ENCODE measurements at regions not wholly inside any gene's neighbourhood (a gene's known extent, or its start where the extent isn't known, plus 50 kb on each side); places are given as distances from the start of the nearest gene placed in this dataset.

- TF ChIP-seq POLR2A (IDR thresholded peaks at IDR 0.05) (no peak), POLR2AphosphoS5 (IDR thresholded peaks at IDR 0.05) (no peak)
Measured at GRCh38 chr11:116535120-116535519, 237.7 kb downstream of the BUD13 start.

All from prostate gland (tissue), 1 donor.